Transverse colon (tissue), 4 donors: ENCODE measurements at regions not wholly inside any gene's neighbourhood (a gene's known extent, or its start where the extent isn't known, plus 50 kb on each side); places are given as distances from the start of the nearest gene placed in this dataset.

Source experiments
- EP300 ChIP-seq: sonication (generic); formaldehyde crosslinking; IDR thresholded peaks from one replicate; pipeline ENCODE4 v1.6.1; 2017; ENCODE audit warnings: antibody characterized with exemption, low read depth
- POLR2A ChIP-seq: fragments of 450-650 bp; IDR thresholded peaks from one replicate; pipeline ENCODE4 v1.6.1; 2016; ENCODE audit warnings: antibody characterized with exemption, mild to moderate bottlenecking, moderate library complexity
- POLR2AphosphoS5 ChIP-seq, 3 donors: sonication (generic); formaldehyde crosslinking; IDR thresholded peaks; one replicate each; pipeline ENCODE4 v1.6.1; 2016; ENCODE audit warnings: antibody characterized with exemption in 3 of 3
- TF ChIP-seq, protein P1 (sequence below), 5 experiments: fragments of 200-600 bp in 3 of 5; fragments of 450-650 bp in 2 of 5; sonication (generic) in 3 of 5; IDR thresholded peaks; 1 replicate in 2 of 5; 2 replicates in 3 of 5; pipeline ENCODE4 v1.5.1; 2016 to 2017; ENCODE audit warnings: antibody characterized with exemption in 5 of 5, inconsistent platforms in 3 of 5, mild to moderate bottlenecking in 2 of 5, moderate library complexity in 1 of 5

DNA sequence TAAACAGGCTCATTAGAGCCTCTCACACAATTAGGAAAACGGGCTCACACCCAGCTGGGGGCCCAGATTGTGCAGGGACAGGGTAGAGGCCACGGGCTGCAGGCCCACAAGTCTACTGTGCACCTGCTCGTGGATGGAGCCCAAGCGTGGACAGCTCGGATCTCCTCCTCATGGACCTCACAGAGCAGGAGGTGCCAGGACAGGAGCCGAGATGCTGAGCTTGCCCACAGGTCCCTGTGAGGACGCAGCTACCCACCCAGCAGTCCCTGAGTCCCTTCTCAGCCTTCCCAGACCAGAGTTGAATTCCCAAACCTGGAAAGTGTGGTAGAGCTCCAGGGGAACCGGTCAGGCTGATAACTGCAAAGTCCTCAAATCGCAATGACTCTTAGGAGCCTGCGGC, 70.6 kb upstream of the OLFM1 start:
- no peak for TF ChIP-seq POLR2A
- TF ChIP-seq, protein P1, sequence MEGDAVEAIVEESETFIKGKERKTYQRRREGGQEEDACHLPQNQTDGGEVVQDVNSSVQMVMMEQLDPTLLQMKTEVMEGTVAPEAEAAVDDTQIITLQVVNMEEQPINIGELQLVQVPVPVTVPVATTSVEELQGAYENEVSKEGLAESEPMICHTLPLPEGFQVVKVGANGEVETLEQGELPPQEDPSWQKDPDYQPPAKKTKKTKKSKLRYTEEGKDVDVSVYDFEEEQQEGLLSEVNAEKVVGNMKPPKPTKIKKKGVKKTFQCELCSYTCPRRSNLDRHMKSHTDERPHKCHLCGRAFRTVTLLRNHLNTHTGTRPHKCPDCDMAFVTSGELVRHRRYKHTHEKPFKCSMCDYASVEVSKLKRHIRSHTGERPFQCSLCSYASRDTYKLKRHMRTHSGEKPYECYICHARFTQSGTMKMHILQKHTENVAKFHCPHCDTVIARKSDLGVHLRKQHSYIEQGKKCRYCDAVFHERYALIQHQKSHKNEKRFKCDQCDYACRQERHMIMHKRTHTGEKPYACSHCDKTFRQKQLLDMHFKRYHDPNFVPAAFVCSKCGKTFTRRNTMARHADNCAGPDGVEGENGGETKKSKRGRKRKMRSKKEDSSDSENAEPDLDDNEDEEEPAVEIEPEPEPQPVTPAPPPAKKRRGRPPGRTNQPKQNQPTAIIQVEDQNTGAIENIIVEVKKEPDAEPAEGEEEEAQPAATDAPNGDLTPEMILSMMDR (IDR thresholded peaks at IDR 0.05): no peak
- no peak for TF ChIP-seq EP300
- no peak for TF ChIP-seq POLR2AphosphoS5 (IDR thresholded peaks at IDR 0.05)
